PC-9 (cell line): ENCODE measurements at regions not wholly inside any gene's neighbourhood (a gene's known extent, or its start where the extent isn't known, plus 50 kb on each side); places are given as distances from the start of the nearest gene placed in this dataset.

ENCODE experiments used
- CTCF ChIP-seq: fragments of 200-600 bp; sonication (generic); conservative IDR thresholded peaks from 2 replicates; pipeline ENCODE4 v1.6.1; 2017; ENCODE audit warnings: mixed run types, antibody characterized with exemption, mild to moderate bottlenecking, moderate library complexity
- EZH2 ChIP-seq: fragments of 200-600 bp; sonication (generic); IDR thresholded peaks from 2 replicates; pipeline ENCODE4 v1.8.0; 2017; ENCODE audit warnings: antibody characterized with exemption, low read depth

GRCh38 chr15:39320355-39320754, 260.5 kb upstream of the THBS1 start:
- no peak for TF ChIP-seq CTCF
- no peak for TF ChIP-seq EZH2
